SK-N-SH (cell line): ENCODE measurements at regions not wholly inside any gene's neighbourhood (a gene's known extent, or its start where the extent isn't known, plus 50 kb on each side); places are given as distances from the start of the nearest gene placed in this dataset.

ENCODE experiments used
- CTCF ChIP-seq: fragments of 200-600 bp; sonication (generic); IDR thresholded peaks from 2 replicates; pipeline ENCODE4 v1.6.1; 2017; ENCODE audit warnings: antibody characterized with exemption, mild to moderate bottlenecking, moderate library complexity
- EP300 ChIP-seq, 2 experiments: IDR thresholded peaks; 2 replicates each; pipeline versions ENCODE4 v1.4.0 to v1.6.1; 2012; ENCODE audit warnings: borderline replicate concordance in 1 of 2, low read depth in 1 of 2, low read length in 1 of 2
- FOXJ3 ChIP-seq: sonication (generic); formaldehyde crosslinking; IDR thresholded peaks from 2 replicates; pipeline ENCODE4 v1.5.1; 2020; ENCODE audit warnings: mild to moderate bottlenecking, missing genetic modification reagents
- JUND ChIP-seq: IDR thresholded peaks from 2 replicates; pipeline ENCODE4 v1.4.0; 2012
- MAX ChIP-seq: IDR thresholded peaks from 2 replicates; pipeline ENCODE4 v1.4.0; 2012; ENCODE audit warnings: low read depth
- MXI1 ChIP-seq: IDR thresholded peaks from 2 replicates; pipeline ENCODE4 v1.6.1; 2012; ENCODE audit warnings: mild to moderate bottlenecking, low read depth, low read length, improper control_type of control experiment
- POLR2AphosphoS5 ChIP-seq: IDR thresholded peaks from 2 replicates; pipeline ENCODE4 v1.6.1; 2012; ENCODE audit warnings: low read depth, low read length
- RAD21 ChIP-seq: IDR thresholded peaks from 2 replicates; pipeline ENCODE4 v1.6.1; 2012; ENCODE audit warnings: mild to moderate bottlenecking, low read length
- REST ChIP-seq: IDR thresholded peaks from 2 replicates; pipeline ENCODE4 v1.6.1; 2012; ENCODE audit warnings: mild to moderate bottlenecking, low read depth, low read length, moderate library complexity
- RFX5 ChIP-seq: IDR thresholded peaks from 2 replicates; pipeline ENCODE4 v1.6.1; 2012; ENCODE audit warnings: mild to moderate bottlenecking, improper control_type of control experiment, low read length
- SIN3A ChIP-seq: IDR thresholded peaks from 2 replicates; pipeline ENCODE4 v1.6.1; 2012; ENCODE audit warnings: low read depth, mild to moderate bottlenecking, low read length, moderate library complexity, borderline replicate concordance
- TAF1 ChIP-seq: IDR thresholded peaks from 2 replicates; pipeline ENCODE4 v1.6.1; 2012; ENCODE audit warnings: low read depth, mild to moderate bottlenecking, low read length, moderate library complexity, borderline replicate concordance
- USF1 ChIP-seq: IDR thresholded peaks from 2 replicates; pipeline ENCODE4 v1.4.0; 2012; ENCODE audit warnings: low read depth, borderline replicate concordance
- YY1 ChIP-seq: IDR thresholded peaks from 2 replicates; pipeline ENCODE4 v1.4.0; 2012; ENCODE audit warnings: low read depth, mild to moderate bottlenecking

GRCh38 chr3:148428862-148429605 is 268.7 kb upstream of the AGTR1 start:
- no peak for TF ChIP-seq REST
- no peak for TF ChIP-seq SIN3A
- no peak for TF ChIP-seq CTCF
- no peak for TF ChIP-seq RAD21
- no peak for TF ChIP-seq MAX
- TF ChIP-seq RFX5 = no peak
- no peak for TF ChIP-seq POLR2AphosphoS5
- no peak for TF ChIP-seq MXI1
- no peak for TF ChIP-seq YY1
- TF ChIP-seq EP300 (IDR thresholded peaks at IDR 0.05; ENCODE audit: borderline replicate concordance in 1 of 2, low read depth in 1 of 2, low read length in 1 of 2) = no peak
- TF ChIP-seq JUND = no peak
- TF ChIP-seq FOXJ3 (CRISPR knock-in tag) = no peak
- TF ChIP-seq USF1 = no peak
- no peak for TF ChIP-seq TAF1
